Nephron progenitor cell (in vitro differentiated cells): ENCODE measurements at regions not wholly inside any gene's neighbourhood (a gene's known extent, or its start where the extent isn't known, plus 50 kb on each side); places are given as distances from the start of the nearest gene placed in this dataset.

Source experiments
- DNase-seq: peaks from one replicate; pipeline ENCODE4 v3.0.0; 2021
- H3K27ac Mint-ChIP-seq: 2 replicates; pipeline ENCODE4 v1.8.0; 2021; ENCODE audit warnings: mild to moderate bottlenecking, moderate library complexity, mixed read lengths
- H3K27me3 Mint-ChIP-seq: 2 replicates; pipeline ENCODE4 v1.8.0; 2021; ENCODE audit warnings: mild to moderate bottlenecking, low read depth, mixed read lengths; ENCODE audit not compliant: poor library complexity
- H3K36me3 Mint-ChIP-seq: 2 replicates; pipeline ENCODE4 v1.8.0; 2021; ENCODE audit warnings: low read depth, mixed read lengths
- H3K4me1 Mint-ChIP-seq: 2 replicates; pipeline ENCODE4 v1.8.0; 2021; ENCODE audit warnings: mixed read lengths
- H3K4me3 Mint-ChIP-seq: 2 replicates; pipeline ENCODE4 v1.8.0; 2021; ENCODE audit warnings: mild to moderate bottlenecking, moderate library complexity, mixed read lengths
- H3K9me3 Mint-ChIP-seq: 2 replicates; pipeline ENCODE4 v1.8.0; 2021; ENCODE audit warnings: mild to moderate bottlenecking, moderate library complexity, mixed read lengths
- TF ChIP-seq, protein P1 (sequence below): fragments of 200-600 bp; sonication (generic); IDR thresholded peaks from 2 replicates; pipeline ENCODE4 v1.5.0; 2021; ENCODE audit warnings: antibody characterized with exemption

DNA sequence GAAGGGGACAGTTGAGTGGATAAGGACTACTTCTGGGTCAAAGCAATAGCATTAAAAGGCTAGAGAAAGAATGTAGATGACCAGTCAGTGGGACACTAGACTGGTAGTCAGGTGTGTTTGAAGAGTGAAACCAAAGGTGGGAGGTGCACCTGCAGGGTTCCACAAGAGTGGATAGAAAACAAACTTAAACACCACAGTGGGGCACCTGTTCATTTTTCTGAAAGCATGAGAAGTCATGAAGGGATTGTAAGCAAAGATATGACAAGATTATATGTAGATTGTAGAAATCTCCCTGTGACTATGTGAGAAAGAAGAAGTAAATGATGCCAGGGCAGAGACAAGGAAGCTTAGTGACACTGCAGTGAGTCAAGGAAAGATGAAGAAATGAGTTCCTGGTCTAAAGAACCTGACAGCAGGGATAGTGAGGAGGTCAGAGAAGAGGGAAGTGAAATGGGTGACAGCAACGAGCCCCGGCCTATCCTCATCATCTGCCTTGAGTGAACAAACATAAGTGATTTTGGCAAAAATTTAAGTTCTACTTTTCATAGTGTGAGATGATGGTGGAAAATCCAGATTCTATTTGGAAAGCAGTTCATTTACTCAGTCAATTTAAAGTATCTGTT, 296.9 kb downstream of the TLE4 start:
- TF ChIP-seq, protein P1, sequence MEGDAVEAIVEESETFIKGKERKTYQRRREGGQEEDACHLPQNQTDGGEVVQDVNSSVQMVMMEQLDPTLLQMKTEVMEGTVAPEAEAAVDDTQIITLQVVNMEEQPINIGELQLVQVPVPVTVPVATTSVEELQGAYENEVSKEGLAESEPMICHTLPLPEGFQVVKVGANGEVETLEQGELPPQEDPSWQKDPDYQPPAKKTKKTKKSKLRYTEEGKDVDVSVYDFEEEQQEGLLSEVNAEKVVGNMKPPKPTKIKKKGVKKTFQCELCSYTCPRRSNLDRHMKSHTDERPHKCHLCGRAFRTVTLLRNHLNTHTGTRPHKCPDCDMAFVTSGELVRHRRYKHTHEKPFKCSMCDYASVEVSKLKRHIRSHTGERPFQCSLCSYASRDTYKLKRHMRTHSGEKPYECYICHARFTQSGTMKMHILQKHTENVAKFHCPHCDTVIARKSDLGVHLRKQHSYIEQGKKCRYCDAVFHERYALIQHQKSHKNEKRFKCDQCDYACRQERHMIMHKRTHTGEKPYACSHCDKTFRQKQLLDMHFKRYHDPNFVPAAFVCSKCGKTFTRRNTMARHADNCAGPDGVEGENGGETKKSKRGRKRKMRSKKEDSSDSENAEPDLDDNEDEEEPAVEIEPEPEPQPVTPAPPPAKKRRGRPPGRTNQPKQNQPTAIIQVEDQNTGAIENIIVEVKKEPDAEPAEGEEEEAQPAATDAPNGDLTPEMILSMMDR = no peak
- Mint-ChIP-seq H3K36me3 (no peaks in the 10 kb centered on the region), H3K4me1 (no peaks in the 10 kb centered on the region), H3K27me3 (no peaks in the 10 kb centered on the region), H3K4me3 (no peak overlapping the region), H3K27ac (no peak overlapping the region), H3K9me3 (peaks cover 6% of the 10 kb centered on the region)
- DNase-seq = no peak

DNA sequence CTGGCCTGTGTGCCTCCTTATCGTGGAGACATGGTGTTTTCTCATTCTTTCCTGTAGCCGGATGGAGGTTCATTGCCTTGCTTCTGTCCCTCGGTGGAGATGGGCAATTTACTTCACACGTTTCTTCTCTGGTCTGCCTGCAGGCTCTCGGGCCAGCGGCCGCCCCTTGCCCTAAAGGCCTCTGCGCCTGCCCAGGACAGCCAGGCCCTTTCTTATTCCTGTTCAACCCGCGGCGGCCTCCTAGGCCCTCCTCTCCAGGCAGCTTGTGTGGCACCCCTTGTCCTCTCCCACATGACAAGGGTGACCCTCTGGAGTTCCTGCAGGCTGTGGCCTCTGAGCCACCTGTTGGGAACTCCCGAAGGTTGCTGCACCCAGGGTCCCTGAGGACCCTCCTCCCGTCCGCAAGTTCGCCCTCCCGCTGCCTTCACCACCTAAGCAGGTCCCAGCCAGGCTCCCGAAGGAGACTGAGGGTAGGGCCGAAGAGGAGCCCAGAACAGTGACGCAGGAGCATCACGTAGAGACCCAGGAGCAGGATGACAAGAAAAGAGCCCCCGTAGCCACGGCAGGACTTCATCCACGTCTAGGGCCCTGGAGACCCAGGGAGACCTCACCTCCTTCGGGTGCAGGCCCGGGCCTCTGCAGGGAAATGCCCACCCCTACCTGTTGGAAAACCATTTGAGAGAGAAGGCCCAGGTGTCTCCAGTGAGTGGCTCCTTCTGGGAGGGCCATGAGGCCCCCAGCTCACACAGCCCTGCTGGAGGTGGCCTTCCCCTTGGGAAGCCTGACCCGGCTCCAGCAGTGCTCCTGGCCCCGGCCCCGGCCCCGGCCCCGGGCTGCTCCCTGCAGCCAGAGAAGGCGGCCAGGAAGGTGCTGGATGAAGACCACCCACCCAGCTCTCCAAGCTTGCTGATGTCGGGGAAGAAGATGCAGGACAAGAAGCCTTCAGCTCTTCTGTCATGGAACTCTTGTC, 291.4 kb downstream of the TLE4 start:
- Mint-ChIP-seq H3K27ac (no peak overlapping the region), H3K9me3 (peaks cover 27% of the 10 kb centered on the region), H3K4me3 (no peak overlapping the region), H3K36me3 (no peaks in the 10 kb centered on the region), H3K4me1 (no peaks in the 10 kb centered on the region), H3K27me3 (no peaks in the 10 kb centered on the region)
- TF ChIP-seq, protein P1 = no peak
- no peak for DNase-seq

DNA sequence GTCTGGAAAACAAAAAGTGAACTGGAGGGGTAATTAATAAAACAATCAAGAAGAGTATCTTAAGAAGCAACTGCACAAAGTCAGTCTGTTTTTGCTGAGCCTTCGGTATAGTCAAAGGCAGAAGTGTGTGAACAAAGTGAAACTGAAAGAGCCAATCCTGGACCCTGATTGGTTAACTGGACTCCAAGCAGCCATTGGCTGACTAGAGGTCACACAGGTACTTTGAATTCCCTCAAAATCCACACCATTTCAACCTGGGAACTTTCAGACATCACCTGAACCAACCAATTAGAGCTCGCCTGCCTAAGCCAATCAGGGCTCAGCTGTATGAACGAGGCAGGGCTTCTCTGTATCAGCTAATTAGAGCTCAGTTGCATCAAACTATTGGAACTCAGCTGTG, 286.7 kb downstream of the TLE4 start:
- TF ChIP-seq, protein P1 = no peak
- Mint-ChIP-seq H3K27ac (no peak overlapping the region), H3K4me3 (no peak overlapping the region), H3K9me3 (peaks cover 25% of the 10 kb centered on the region), H3K27me3 (no peaks in the 10 kb centered on the region), H3K4me1 (peaks cover 5% of the 10 kb centered on the region), H3K36me3 (no peaks in the 10 kb centered on the region)
- no peak for DNase-seq

DNA sequence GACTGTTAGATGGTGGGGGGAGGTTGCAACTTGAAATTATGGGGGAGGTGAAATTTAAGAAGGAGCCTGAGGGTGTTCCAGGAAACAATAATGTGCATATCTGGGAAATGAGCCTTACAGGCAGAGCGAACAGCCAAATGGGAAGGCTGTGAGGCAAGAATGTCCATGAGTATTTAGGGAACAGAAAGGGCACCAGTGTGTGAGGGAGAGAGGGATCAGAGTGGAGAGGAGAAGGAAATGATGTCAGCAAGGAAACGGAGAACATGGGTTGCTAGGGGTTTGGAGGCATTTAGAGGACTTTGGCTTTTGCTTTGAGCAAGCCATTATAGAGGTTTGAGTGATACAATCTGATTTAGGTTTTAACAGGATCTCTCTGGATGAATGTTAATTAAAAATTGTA, 285.4 kb downstream of the TLE4 start:
- TF ChIP-seq, protein P1 = no peak
- DNase-seq = no peak
- no peak overlapping the region for H3K4me3 Mint-ChIP-seq
- no peaks in the 10 kb centered on the region for H3K27me3 Mint-ChIP-seq
- H3K27ac Mint-ChIP-seq = no peak overlapping the region
- peaks cover 15% of the 10 kb centered on the region for H3K9me3 Mint-ChIP-seq
- no peaks in the 10 kb centered on the region for H3K36me3 Mint-ChIP-seq
- peaks cover 5% of the 10 kb centered on the region for H3K4me1 Mint-ChIP-seq

DNA sequence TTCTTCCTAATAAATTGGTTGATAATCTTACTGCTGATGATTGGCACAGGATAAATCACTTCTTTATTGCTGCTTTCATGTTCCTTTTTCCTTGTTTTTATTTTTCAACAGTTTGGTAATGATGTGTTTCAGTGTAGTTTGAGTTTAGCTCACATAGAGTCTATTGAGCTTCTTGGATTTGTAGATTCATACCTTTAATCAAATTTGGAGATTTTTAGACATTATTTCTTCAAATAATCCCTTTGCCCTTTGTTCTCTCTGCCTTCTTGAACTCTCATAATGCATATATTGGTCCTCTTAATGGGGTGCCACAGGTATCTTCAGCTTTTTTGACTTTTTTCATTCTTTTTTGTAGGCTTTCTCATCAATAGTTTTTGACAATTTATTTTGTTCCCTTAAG, 275.3 kb downstream of the TLE4 start:
- H3K4me1 Mint-ChIP-seq = no peaks in the 10 kb centered on the region

More for the DNA sequence above, 275.3 kb downstream of the TLE4 start:
- DNase-seq = no peak
- H3K4me3 Mint-ChIP-seq = no peak overlapping the region
- TF ChIP-seq, protein P1 = no peak
- H3K27me3 Mint-ChIP-seq = peaks cover 8% of the 10 kb centered on the region
- peaks cover 22% of the 10 kb centered on the region for H3K36me3 Mint-ChIP-seq
- H3K27ac Mint-ChIP-seq = no peak overlapping the region
- H3K9me3 Mint-ChIP-seq = peaks cover 43% of the 10 kb centered on the region
